GM20000 (cell line): ENCODE measurements at regions not wholly inside any gene's neighbourhood (a gene's known extent, or its start where the extent isn't known, plus 50 kb on each side); places are given as distances from the start of the nearest gene placed in this dataset.

Source experiments
- DNase-seq: peaks from one replicate; pipeline ENCODE4 v3.0.0; 2012; ENCODE audit warnings: low spot score
- TF ChIP-seq, protein P1 (sequence below): IDR thresholded peaks from 2 replicates; pipeline ENCODE4 v1.5.1; 2012; ENCODE audit warnings: mild to moderate bottlenecking, control low read depth; ENCODE audit errors: extremely low read depth, missing control alignments

DNA sequence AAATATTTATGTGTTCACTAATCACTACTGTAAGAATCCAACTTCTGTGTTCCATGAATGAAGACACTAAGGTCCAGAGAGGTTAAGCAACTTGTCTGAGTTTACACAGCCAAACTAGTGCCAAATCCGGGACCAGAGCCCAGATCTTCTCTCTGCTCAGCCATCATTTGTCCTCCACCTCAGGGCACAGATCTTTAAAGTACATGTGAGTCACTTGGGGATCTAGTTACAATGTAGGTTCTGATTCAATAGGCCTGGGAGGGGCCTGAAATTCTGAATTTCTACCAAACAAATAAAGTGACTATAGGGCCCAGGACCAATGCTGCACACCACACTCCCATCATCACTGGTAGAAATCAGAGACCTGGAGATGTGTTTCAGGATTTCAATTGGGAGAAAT, 162.9 kb downstream of the GXYLT1 start:
- TF ChIP-seq, protein P1, sequence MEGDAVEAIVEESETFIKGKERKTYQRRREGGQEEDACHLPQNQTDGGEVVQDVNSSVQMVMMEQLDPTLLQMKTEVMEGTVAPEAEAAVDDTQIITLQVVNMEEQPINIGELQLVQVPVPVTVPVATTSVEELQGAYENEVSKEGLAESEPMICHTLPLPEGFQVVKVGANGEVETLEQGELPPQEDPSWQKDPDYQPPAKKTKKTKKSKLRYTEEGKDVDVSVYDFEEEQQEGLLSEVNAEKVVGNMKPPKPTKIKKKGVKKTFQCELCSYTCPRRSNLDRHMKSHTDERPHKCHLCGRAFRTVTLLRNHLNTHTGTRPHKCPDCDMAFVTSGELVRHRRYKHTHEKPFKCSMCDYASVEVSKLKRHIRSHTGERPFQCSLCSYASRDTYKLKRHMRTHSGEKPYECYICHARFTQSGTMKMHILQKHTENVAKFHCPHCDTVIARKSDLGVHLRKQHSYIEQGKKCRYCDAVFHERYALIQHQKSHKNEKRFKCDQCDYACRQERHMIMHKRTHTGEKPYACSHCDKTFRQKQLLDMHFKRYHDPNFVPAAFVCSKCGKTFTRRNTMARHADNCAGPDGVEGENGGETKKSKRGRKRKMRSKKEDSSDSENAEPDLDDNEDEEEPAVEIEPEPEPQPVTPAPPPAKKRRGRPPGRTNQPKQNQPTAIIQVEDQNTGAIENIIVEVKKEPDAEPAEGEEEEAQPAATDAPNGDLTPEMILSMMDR: no peak
- DNase-seq: no peak

DNA sequence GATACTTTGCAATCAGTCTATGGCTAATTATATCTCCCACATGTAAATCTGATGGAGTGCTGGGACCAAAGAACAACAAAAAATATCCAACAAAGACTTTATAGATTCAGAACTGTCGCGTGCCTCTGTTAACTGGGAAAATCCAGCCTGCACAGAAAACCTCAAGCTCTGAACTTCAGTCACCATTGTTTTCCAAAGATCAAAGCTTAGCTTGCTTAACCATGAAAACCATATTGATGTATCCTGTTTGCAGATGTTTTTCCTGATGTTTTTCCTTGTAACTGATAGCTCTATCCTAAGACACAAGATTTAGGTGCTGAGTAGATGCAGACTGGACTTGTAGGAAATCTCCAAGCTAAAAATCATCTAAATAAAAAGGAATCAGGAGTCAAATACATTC, 163.7 kb downstream of the GXYLT1 start:
- TF ChIP-seq, protein P1: no peak
- no peak for DNase-seq

DNA sequence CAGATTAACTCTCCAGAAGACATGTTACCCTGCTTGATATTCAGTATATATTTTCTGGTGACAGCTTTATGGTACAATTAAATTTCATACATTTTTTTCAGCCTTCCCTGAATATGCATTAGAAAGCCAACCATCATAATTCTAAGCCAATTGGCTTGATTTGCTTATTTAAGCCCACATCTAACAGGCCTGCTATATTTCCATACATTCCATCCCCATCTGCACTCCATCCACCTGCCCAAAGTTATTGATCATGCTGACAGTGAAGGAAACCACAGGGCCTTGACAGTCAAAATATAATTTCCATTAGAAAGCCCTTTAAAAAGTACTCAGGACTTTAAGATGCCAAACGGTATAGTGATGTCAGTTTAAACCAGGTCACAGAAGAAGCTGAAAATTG, 164.3 kb downstream of the GXYLT1 start:
- TF ChIP-seq, protein P1: no peak
- no peak for DNase-seq

DNA sequence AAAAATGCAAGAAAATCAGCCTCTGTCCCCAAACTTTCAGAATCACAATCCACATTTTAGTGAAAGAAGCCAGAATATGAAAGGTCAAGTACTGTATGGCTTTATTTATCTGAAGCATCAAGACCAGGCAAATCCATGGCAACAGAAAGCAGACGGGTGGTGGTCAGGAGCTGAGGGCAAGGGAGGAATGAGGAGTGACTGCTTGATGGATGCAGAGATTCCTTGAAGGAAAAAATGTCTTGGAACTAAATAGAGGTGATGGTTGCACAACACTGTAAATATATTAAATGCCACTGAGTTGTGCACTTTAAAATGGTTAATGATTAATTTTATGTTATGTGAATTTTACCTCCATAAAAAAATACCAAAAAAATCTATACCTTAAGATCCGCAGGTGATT, 165.1 kb downstream of the GXYLT1 start:
- TF ChIP-seq, protein P1: no peak
- no peak for DNase-seq

DNA sequence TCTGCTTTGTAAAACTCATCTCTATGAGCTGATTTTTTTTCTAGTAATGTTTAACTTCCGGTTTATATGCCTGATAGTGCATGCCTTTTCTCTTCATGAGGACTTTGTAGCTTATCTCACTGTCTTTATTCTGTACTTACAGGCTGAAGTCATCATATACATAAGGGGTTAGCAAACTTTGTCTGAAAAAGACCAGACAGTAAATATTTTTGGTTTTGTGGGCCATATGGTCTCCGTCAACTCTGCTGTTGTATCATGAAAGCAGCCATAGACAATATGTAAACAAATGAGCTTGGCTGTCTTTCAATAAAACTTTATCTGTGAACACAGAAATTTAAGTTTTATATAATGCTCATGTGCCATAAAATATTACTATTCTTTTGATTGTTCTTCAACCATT, 172.1 kb downstream of the GXYLT1 start:
- no peak for DNase-seq
- TF ChIP-seq, protein P1: no peak

DNA sequence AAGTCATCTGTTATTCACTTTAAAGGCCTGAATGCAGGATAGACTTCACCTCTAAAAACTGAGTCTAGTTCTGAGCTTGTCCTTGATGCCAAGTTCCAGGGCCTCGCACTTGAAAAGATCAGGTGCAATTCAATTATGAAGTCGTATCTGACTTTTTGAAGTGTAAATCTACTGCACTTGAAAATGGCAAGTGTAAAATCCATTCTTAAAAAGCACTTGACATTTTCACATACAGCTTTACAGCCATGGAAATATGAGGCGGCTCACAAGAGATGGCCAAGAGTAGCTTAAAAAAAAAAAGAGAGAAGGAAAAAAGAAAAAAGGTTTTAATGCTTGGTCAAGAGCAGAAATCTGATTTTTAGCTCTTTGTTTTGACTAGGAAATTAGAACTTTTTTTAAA, 172.5 kb downstream of the GXYLT1 start:
- TF ChIP-seq, protein P1: no peak
- no peak for DNase-seq

DNA sequence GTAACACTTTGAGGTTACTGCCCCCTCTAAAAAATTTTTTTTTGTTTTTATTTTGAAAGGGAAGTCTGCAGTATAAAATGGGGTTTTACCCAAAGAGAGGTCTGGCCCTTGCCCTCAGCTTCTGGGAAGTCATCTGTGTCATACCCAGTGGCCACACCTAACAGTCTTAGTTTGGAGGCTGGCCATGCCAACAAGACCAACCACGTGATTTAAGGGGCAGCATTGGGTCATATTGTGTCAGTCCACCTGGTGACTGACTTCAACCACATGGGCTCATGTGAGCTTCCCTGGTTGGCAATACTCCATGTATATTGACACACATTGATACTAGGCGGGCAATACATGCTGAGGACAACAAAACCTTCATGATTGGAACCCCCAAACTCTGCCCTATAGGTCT, 173.9 kb downstream of the GXYLT1 start:
- DNase-seq: no peak
- TF ChIP-seq, protein P1: no peak

DNA sequence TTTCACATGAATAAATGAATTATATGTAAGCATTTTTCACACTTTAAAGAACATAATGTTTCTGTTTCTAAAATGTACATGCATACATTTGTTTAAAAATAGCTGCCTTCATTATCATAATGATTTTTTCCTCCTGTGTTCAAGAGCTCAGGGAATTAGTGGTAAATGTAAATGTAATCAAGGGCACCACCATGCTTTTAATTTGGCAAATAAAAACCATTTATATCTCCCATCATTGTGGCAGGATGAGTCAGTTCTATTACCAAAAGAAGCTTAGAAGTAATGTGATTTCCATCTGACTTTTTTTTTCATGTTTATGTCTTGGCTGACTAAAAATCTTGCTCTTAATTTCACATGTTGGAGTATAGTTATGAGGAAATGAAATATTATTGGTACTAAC, 176.1 kb downstream of the GXYLT1 start:
- TF ChIP-seq, protein P1: no peak
- no peak for DNase-seq
